Loucy (cell line): ENCODE measurements at regions not wholly inside any gene's neighbourhood (a gene's known extent, or its start where the extent isn't known, plus 50 kb on each side); places are given as distances from the start of the nearest gene placed in this dataset.

Experiments used
- EZH2phosphoT487 ChIP-seq: fragments of 200-600 bp; IDR thresholded peaks from 2 replicates; pipeline ENCODE4 v1.6.1; 2018; ENCODE audit warnings: antibody characterized with exemption, mild to moderate bottlenecking, moderate library complexity, borderline replicate concordance
- TF ChIP-seq, protein P1 (sequence below): fragments of 200-600 bp; sonication (generic); conservative IDR thresholded peaks from 2 replicates; pipeline ENCODE4 v1.5.1; 2014; ENCODE audit warnings: mild to moderate bottlenecking, antibody characterized with exemption, low read length

DNA sequence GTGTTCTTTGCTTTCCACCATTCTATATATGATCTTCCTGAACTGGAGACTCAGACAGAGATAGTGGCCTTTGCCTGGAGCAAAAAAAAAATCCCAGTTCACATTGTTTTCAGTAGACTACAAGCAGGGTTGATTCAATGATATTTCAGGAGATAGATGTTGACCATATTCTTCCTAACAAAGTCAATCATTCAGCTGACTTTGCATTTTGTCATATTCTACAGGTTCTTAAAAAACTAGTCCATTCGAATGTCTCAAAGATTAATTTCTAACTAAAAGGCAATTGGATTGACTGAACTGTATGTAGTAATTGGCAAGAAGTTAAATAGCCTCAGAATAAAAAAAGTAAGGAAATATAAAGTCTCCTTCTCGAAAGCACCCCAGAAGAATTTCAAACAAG lies 479.5 kb downstream of the NKX6-1 start:
- TF ChIP-seq, protein P1, sequence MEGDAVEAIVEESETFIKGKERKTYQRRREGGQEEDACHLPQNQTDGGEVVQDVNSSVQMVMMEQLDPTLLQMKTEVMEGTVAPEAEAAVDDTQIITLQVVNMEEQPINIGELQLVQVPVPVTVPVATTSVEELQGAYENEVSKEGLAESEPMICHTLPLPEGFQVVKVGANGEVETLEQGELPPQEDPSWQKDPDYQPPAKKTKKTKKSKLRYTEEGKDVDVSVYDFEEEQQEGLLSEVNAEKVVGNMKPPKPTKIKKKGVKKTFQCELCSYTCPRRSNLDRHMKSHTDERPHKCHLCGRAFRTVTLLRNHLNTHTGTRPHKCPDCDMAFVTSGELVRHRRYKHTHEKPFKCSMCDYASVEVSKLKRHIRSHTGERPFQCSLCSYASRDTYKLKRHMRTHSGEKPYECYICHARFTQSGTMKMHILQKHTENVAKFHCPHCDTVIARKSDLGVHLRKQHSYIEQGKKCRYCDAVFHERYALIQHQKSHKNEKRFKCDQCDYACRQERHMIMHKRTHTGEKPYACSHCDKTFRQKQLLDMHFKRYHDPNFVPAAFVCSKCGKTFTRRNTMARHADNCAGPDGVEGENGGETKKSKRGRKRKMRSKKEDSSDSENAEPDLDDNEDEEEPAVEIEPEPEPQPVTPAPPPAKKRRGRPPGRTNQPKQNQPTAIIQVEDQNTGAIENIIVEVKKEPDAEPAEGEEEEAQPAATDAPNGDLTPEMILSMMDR = no peak
- TF ChIP-seq EZH2phosphoT487 = no peak
